HG02610 (cell line): ENCODE measurements at regions not wholly inside any gene's neighbourhood (a gene's known extent, or its start where the extent isn't known, plus 50 kb on each side); places are given as distances from the start of the nearest gene placed in this dataset.
"Not testable (repeated sequence)": the region's sequence is repeated elsewhere in the genome, so short reads cannot be mapped to it uniquely, and the experiment has no call there.

Experiments
- ATAC-seq: cut with Tn5 transposase; IDR thresholded peaks from one replicate; pipeline ENCODE4 v1.9.1; 2021; ENCODE audit warnings: mild to moderate bottlenecking, moderate library complexity; ENCODE audit not compliant: unreplicated experiment

GRCh38 chr9:106177216-106177615 is 482.9 kb downstream of the TMEM38B start:
- ATAC-seq: no peak

- ATAC-seq: no peak
Measured at GRCh38 chr9:106179191-106179590, 484.9 kb downstream of the TMEM38B start.

- not testable (repeated sequence) for ATAC-seq
Measured at GRCh38 chr9:106203815-106204516, 509.6 kb downstream of the TMEM38B start.

- ATAC-seq: no peak
Measured at GRCh38 chr9:106207298-106207697, 513.0 kb downstream of the TMEM38B start.

GRCh38 chr9:106218427-106218826 is 524.1 kb downstream of the TMEM38B start:
- peak; percentile 75 for ATAC-seq

GRCh38 chr9:106218854-106219253 is 524.5 kb downstream of the TMEM38B start:
- peak; percentile 66 for ATAC-seq

GRCh38 chr9:106220415-106220814 is 526.1 kb downstream of the TMEM38B start:
- ATAC-seq: no peak

- no peak for ATAC-seq
Measured at GRCh38 chr9:106228861-106229260, 534.5 kb downstream of the TMEM38B start.

GRCh38 chr9:106233116-106233515 is 538.8 kb downstream of the TMEM38B start:
- ATAC-seq: no peak

- ATAC-seq: not testable (repeated sequence)
Measured at GRCh38 chr9:106260908-106261307, 566.6 kb downstream of the TMEM38B start.

- no peak for ATAC-seq
Measured at GRCh38 chr9:106277966-106278365, 583.6 kb downstream of the TMEM38B start.

GRCh38 chr9:106283769-106284168 is 579.2 kb upstream of the ZNF462 start:
- no peak for ATAC-seq

- no peak for ATAC-seq
Measured at GRCh38 chr9:106284296-106284695, 578.7 kb upstream of the ZNF462 start.

- ATAC-seq: no peak
Measured at GRCh38 chr9:106286249-106286648, 576.7 kb upstream of the ZNF462 start.

- no peak for ATAC-seq
Measured at GRCh38 chr9:106287091-106287631, 575.8 kb upstream of the ZNF462 start.

- no peak for ATAC-seq
Measured at GRCh38 chr9:106287731-106288130, 575.2 kb upstream of the ZNF462 start.

- ATAC-seq: no peak
Measured at GRCh38 chr9:106288689-106289088, 574.3 kb upstream of the ZNF462 start.

- no peak for ATAC-seq
Measured at GRCh38 chr9:106291786-106292185, 571.2 kb upstream of the ZNF462 start.

- ATAC-seq: no peak
Measured at GRCh38 chr9:106296426-106296825, 566.5 kb upstream of the ZNF462 start.

GRCh38 chr9:106298997-106299396 is 564.0 kb upstream of the ZNF462 start:
- ATAC-seq: no peak

GRCh38 chr9:106304401-106304920 is 558.5 kb upstream of the ZNF462 start:
- ATAC-seq: no peak

GRCh38 chr9:106305428-106306133 is 557.4 kb upstream of the ZNF462 start:
- no peak for ATAC-seq
